Spleen (tissue), 11 donors: ENCODE measurements at regions not wholly inside any gene's neighbourhood (a gene's known extent, or its start where the extent isn't known, plus 50 kb on each side); places are given as distances from the start of the nearest gene placed in this dataset.

Source experiments
- DNase-seq: peaks from one replicate; pipeline ENCODE4 v3.0.0-alpha.2; 2020
- H3K27ac ChIP-seq, 8 donors: fragments of 200-600 bp; sonication (generic) in 7 of 8; 1 replicate in 4 of 8; 2 replicates in 4 of 8; pipeline versions ENCODE4 v1.5.0 to v1.8.0; 2016 to 2021; ENCODE audit warnings: inconsistent platforms in 4 of 8, mild to moderate bottlenecking in 4 of 8, moderate library complexity in 1 of 8
- H3K27me3 ChIP-seq, 7 donors: fragments of 200-600 bp; sonication (generic) in 6 of 7; replicated peaks in 1 of 7; 1 replicate in 4 of 7; 2 replicates in 3 of 7; pipeline versions ENCODE4 v1.5.0 to v1.8.0; 2016 to 2021; ENCODE audit warnings: inconsistent platforms in 3 of 7, mild to moderate bottlenecking in 1 of 7
- H3K36me3 ChIP-seq, 6 donors: fragments of 200-600 bp; sonication (generic) in 5 of 6; 1 replicate in 4 of 6; 2 replicates in 2 of 6; pipeline versions ENCODE4 v1.5.0 to v1.8.0; 2016 to 2021; ENCODE audit warnings: inconsistent platforms in 2 of 6
- H3K4me1 ChIP-seq, 6 donors: fragments of 200-600 bp; sonication (generic) in 5 of 6; 1 replicate in 3 of 6; 2 replicates in 3 of 6; pipeline versions ENCODE4 v1.5.0 to v1.8.0; 2016 to 2021; ENCODE audit warnings: inconsistent platforms in 3 of 6
- H3K4me3 ChIP-seq, 8 donors: fragments of 200-600 bp; sonication (generic) in 7 of 8; 1 replicate in 4 of 8; 2 replicates in 4 of 8; pipeline versions ENCODE4 v1.5.0 to v1.8.0; 2016 to 2021; ENCODE audit warnings: inconsistent platforms in 4 of 8, mild to moderate bottlenecking in 4 of 8, moderate library complexity in 2 of 8
- H3K9me3 ChIP-seq, 8 donors: fragments of 200-600 bp; sonication (generic) in 7 of 8; 1 replicate in 4 of 8; 2 replicates in 4 of 8; pipeline versions ENCODE4 v1.5.0 to v1.8.0; 2016 to 2021; ENCODE audit warnings: inconsistent platforms in 4 of 8
- CTCF ChIP-seq, 11 experiments: fragments of 200-600 bp in 7 of 11; fragments of 450-650 bp in 4 of 11; sonication (generic) in 4 of 11; IDR thresholded peaks in 8 of 11; conservative IDR thresholded peaks in 3 of 11; 1 replicate in 7 of 11; 2 replicates in 4 of 11; pipeline versions ENCODE4 v1.4.0 to v1.8.0; 2016 to 2021; ENCODE audit warnings: antibody characterized with exemption in 11 of 11, inconsistent platforms in 4 of 11, mild to moderate bottlenecking in 1 of 11
- POLR2A ChIP-seq, 3 donors: fragments of 450-650 bp; IDR thresholded peaks; one replicate each; pipeline ENCODE4 v1.5.1; 2017; ENCODE audit warnings: antibody characterized with exemption in 3 of 3, mild to moderate bottlenecking in 1 of 3
- POLR2AphosphoS5 ChIP-seq, 3 donors: sonication (generic); formaldehyde crosslinking; IDR thresholded peaks; one replicate each; pipeline ENCODE4 v1.5.1; 2017; ENCODE audit warnings: antibody characterized with exemption in 3 of 3
- WGBS, 5 donors: extraction: QIAGEN DNeasy Blood & Tissue Kit in 3 of 5; methylation state at CpG; one replicate each; pipeline versions ENCODE4 v1.1.5 to v1.1.7; 2013 to 2018; 5-methylcytosine and 5-hydroxymethylcytosine counted together
- intact Hi-C: fragments of 100-400 bp; cut with DNase I; formaldehyde crosslinking; loops from one replicate; pipeline ENCODE4 v1.15.0; 2023; ENCODE audit warnings: low total_unique reads
- donor health status: healthy with polysubstance abuse.
- donor health status: DM: no; HTN: no; CAD: no; lungs with moderate emphysema.
- donor health status: DM: no; HTN: no; CAD: no.
- donor health status: Bipolar disorder and iron deficiency.
- donor health status: healthy.
- donor health status: DM: no; HTN: no; CAD: no.
- donor health status: DM: yes; HTN: yes; CAD: no.

GRCh38 chr1:65493802-65494201 is 73.3 kb downstream of the LEPR start:
- H3K36me3 ChIP-seq = no peaks in the 10 kb centered on the region
- no peak for TF ChIP-seq POLR2AphosphoS5 (IDR thresholded peaks at IDR 0.05)
- TF ChIP-seq POLR2A (IDR thresholded peaks at IDR 0.05) = no peak
- TF ChIP-seq CTCF (IDR thresholded peaks at IDR 0.05 in 8 of 11, conservative IDR thresholded peaks at IDR 0.05 in 3 of 11) = no peak

GRCh38 chr1:65494671-65495070 is 74.2 kb downstream of the LEPR start:
- Histone ChIP-seq H3K27me3 (no peaks in the 10 kb centered on the region), H3K4me3 (no peak overlapping the region), H3K27ac (no peak overlapping the region), H3K9me3 (no peaks in the 10 kb centered on the region), H3K36me3 (no peaks in the 10 kb centered on the region), H3K4me1 (peaks cover 0 to 4% (median 0%) of the 10 kb centered on the region in 6 donors)
- WGBS, 5 donors = 93 to 97% (median 95%) methylated on average over 1 of the region's 1 CpG
- intact Hi-C loops = no loop called here
- no peak for DNase-seq
- TF ChIP-seq POLR2AphosphoS5 (IDR thresholded peaks at IDR 0.05) (no peak), POLR2A (IDR thresholded peaks at IDR 0.05) (no peak), CTCF (IDR thresholded peaks at IDR 0.05 in 8 of 11, conservative IDR thresholded peaks at IDR 0.05 in 3 of 11) (no peak)

More at GRCh38 chr1:65493802-65494201, 73.3 kb downstream of the LEPR start:
- Histone ChIP-seq H3K4me3 (no peak overlapping the region), H3K9me3 (no peaks in the 10 kb centered on the region), H3K27me3 (no peaks in the 10 kb centered on the region), H3K27ac (no peak overlapping the region), H3K4me1 (peaks cover 0 to 4% (median 0%) of the 10 kb centered on the region in 6 donors)
- 45 to 70% (median 63%) methylated on average over 2 of the region's 2 CpGs for WGBS, 5 donors
- intact Hi-C loops = no loop called here
- DNase-seq = no peak

GRCh38 chr1:65495137-65495536 is 74.7 kb downstream of the LEPR start:
- intact Hi-C loops = no loop called here
- TF ChIP-seq POLR2A (IDR thresholded peaks at IDR 0.05) (no peak), CTCF (IDR thresholded peaks at IDR 0.05 in 8 of 11, conservative IDR thresholded peaks at IDR 0.05 in 3 of 11) (no peak), POLR2AphosphoS5 (IDR thresholded peaks at IDR 0.05) (no peak)
- H3K27me3 ChIP-seq = no peaks in the 10 kb centered on the region
- WGBS, 5 donors = 91 to 98% (median 95%) methylated on average over 1 of the region's 1 CpG
- H3K4me3 ChIP-seq = no peak overlapping the region
- no peak for DNase-seq
- H3K36me3 ChIP-seq = no peaks in the 10 kb centered on the region
- no peaks in the 10 kb centered on the region for H3K9me3 ChIP-seq
- no peak overlapping the region for H3K27ac ChIP-seq
- peaks cover 0 to 4% (median 0%) of the 10 kb centered on the region in 6 donors for H3K4me1 ChIP-seq

GRCh38 chr1:65497256-65497830 is 76.9 kb downstream of the LEPR start:
- H3K4me1 ChIP-seq = peaks cover 0 to 4% (median 0%) of the 10 kb centered on the region in 6 donors
- H3K36me3 ChIP-seq = no peaks in the 10 kb centered on the region
- intact Hi-C loops = no loop called here
- no peaks in the 10 kb centered on the region for H3K27me3 ChIP-seq
- DNase-seq = no peak
- no peak for TF ChIP-seq CTCF (IDR thresholded peaks at IDR 0.05 in 8 of 11, conservative IDR thresholded peaks at IDR 0.05 in 3 of 11)
- TF ChIP-seq POLR2A (IDR thresholded peaks at IDR 0.05) = no peak
- no peak for TF ChIP-seq POLR2AphosphoS5 (IDR thresholded peaks at IDR 0.05)
- H3K27ac ChIP-seq = no peak overlapping the region
- H3K4me3 ChIP-seq = no peak overlapping the region
- H3K9me3 ChIP-seq = no peaks in the 10 kb centered on the region
- 52 to 72% (median 66%) methylated on average over 2 of the region's 2 CpGs for WGBS, 5 donors
